ENCODE measurements at regions not wholly inside any gene's neighbourhood (a gene's known extent, or its start where the extent isn't known, plus 50 kb on each side); places are given as distances from the start of the nearest gene placed in this dataset.

GRCh38 chr2:52960881-52961280 lies 806.7 kb upstream of the CHAC2 start:
- Mint-ChIP-seq H3K27me3 (ENCODE audit: insufficient read depth, low read depth, poor library complexity) (peaks cover 2% of the 10 kb centered on the region), H3K36me3 (ENCODE audit: low read depth) (no peaks in the 10 kb centered on the region), H3K4me1 (peaks cover 16% of the 10 kb centered on the region), H3K9me3 (no peaks in the 10 kb centered on the region), H3K27ac (no peak overlapping the region), H3K4me3 (no peak overlapping the region)
- Histone ChIP-seq H3F3A (replicated peaks; ENCODE audit: low read depth) (no peaks in the 10 kb centered on the region), H3K36me3 (ENCODE audit: insufficient read depth) (no peaks in the 10 kb centered on the region), H4K20me1 (replicated peaks; ENCODE audit: insufficient read depth) (no peaks in the 10 kb centered on the region), H3K27me3 (ENCODE audit: insufficient read depth) (no peaks in the 10 kb centered on the region), H3K27ac (ENCODE audit: low read depth) (no peak overlapping the region), H2AFZ (no peak overlapping the region), H3K79me2 (replicated peaks; ENCODE audit: insufficient read depth) (no peaks in the 10 kb centered on the region), H3K4me2 (no peak overlapping the region), H3K9me2 (ENCODE audit: insufficient read depth) (0 out of 2 replicates have a peak, but pooled peaks cover 8% of the 10 kb centered on the region), H3K4me3 (no peak overlapping the region), H3K4me1 (ENCODE audit: insufficient read depth) (peaks cover 9% of the 10 kb centered on the region; the same call in 1 of the 2 replicates)
- TF ChIP-seq REST (IDR thresholded peaks at IDR 0.05; ENCODE audit: unreplicated experiment) (no peak), EZH2 (IDR thresholded peaks at IDR 0.05; ENCODE audit: low read depth, unreplicated experiment) (no peak), ZNF331 (CRISPR knock-in tag; IDR thresholded peaks at IDR 0.05; ENCODE audit: low read depth) (no peak), STAT1 (IDR thresholded peaks at IDR 0.05; ENCODE audit: unreplicated experiment) (no peak), JUNB (IDR thresholded peaks at IDR 0.05; ENCODE audit: unreplicated experiment) (no peak), NANOG (IDR thresholded peaks at IDR 0.05; ENCODE audit: borderline replicate concordance) (no peak), CTCF (conservative IDR thresholded peaks at IDR 0.05; ENCODE audit: low read depth in 2 of 2) (no peak), CREB1 (CRISPR knock-in tag; IDR thresholded peaks at IDR 0.05; ENCODE audit: low read depth) (no peak), POLR2AphosphoS5 (IDR thresholded peaks at IDR 0.05; ENCODE audit: low read depth) (no peak), ZNF462 (CRISPR knock-in tag; IDR thresholded peaks at IDR 0.05) (no peak), EZH2phosphoT487 (IDR thresholded peaks at IDR 0.05; ENCODE audit: unreplicated experiment) (no peak), ETS1 (IDR thresholded peaks at IDR 0.05) (no peak), ZNF114 (CRISPR knock-in tag; IDR thresholded peaks at IDR 0.05) (no peak)
- no peak for DNase-seq (ENCODE audit: low spot score)
- ATAC-seq = no peak

Measured in GM23338 (cell line).